GM19328 (cell line): ENCODE measurements at regions not wholly inside any gene's neighbourhood (a gene's known extent, or its start where the extent isn't known, plus 50 kb on each side); places are given as distances from the start of the nearest gene placed in this dataset.
"Not testable (repeated sequence)": the region's sequence is repeated elsewhere in the genome, so short reads cannot be mapped to it uniquely, and the experiment has no call there.

Experiments used
- ATAC-seq: cut with Tn5 transposase; IDR thresholded peaks from one replicate; pipeline ENCODE4 v1.9.1; 2021; ENCODE audit warnings: mild to moderate bottlenecking, moderate library complexity; ENCODE audit not compliant: unreplicated experiment

- peak; percentile 84 for ATAC-seq
Observed at GRCh38 chr12:76183459-76184186, 99.1 kb upstream of the NAP1L1 start.

- ATAC-seq = no peak
Observed at GRCh38 chr12:76180401-76181277, 96.2 kb upstream of the NAP1L1 start.

GRCh38 chr12:76178452-76178851 lies 94.0 kb upstream of the NAP1L1 start:
- no peak for ATAC-seq

- no peak for ATAC-seq
Observed at GRCh38 chr12:76177821-76178220, 93.3 kb upstream of the NAP1L1 start.

GRCh38 chr12:76176940-76177339 lies 92.5 kb upstream of the NAP1L1 start:
- ATAC-seq = no peak

- not testable (repeated sequence) for ATAC-seq
Observed at GRCh38 chr12:76175946-76176345, 91.5 kb upstream of the NAP1L1 start.

- ATAC-seq = no peak
Observed at GRCh38 chr12:76173756-76174155, 89.3 kb upstream of the NAP1L1 start.

GRCh38 chr12:76158518-76159321 lies 74.2 kb upstream of the NAP1L1 start:
- ATAC-seq = peak; percentile 95

- no peak for ATAC-seq
Observed at GRCh38 chr12:76156726-76157125, 72.2 kb upstream of the NAP1L1 start.

GRCh38 chr12:76156314-76156713 lies 71.8 kb upstream of the NAP1L1 start:
- ATAC-seq = no peak

- ATAC-seq = no peak
Observed at GRCh38 chr12:76155157-76155670, 70.7 kb upstream of the NAP1L1 start.

GRCh38 chr12:76153616-76154015 lies 69.1 kb upstream of the NAP1L1 start:
- ATAC-seq = no peak

GRCh38 chr12:76152181-76152807 lies 67.8 kb upstream of the NAP1L1 start:
- ATAC-seq = peak; percentile 90

GRCh38 chr12:76144245-76144549 lies 59.7 kb upstream of the NAP1L1 start:
- no peak for ATAC-seq

GRCh38 chr12:76143343-76144244 lies 59.1 kb upstream of the NAP1L1 start:
- no peak for ATAC-seq

- ATAC-seq = no peak
Observed at GRCh38 chr12:76142305-76142704, 57.8 kb upstream of the NAP1L1 start.

GRCh38 chr12:76138656-76139055 lies 54.2 kb upstream of the NAP1L1 start:
- no peak for ATAC-seq

- ATAC-seq = no peak
Observed at GRCh38 chr12:76137606-76138005, 53.1 kb upstream of the NAP1L1 start.

- ATAC-seq = no peak
Observed at GRCh38 chr12:76135456-76135855, 51.0 kb upstream of the NAP1L1 start.
